ENCODE measurements at regions not wholly inside any gene's neighbourhood (a gene's known extent, or its start where the extent isn't known, plus 50 kb on each side); places are given as distances from the start of the nearest gene placed in this dataset.

GRCh38 chr7:41146429-41146828, 556.5 kb downstream of the INHBA start:
- no peaks in the 10 kb centered on the region for H3K9me3 ChIP-seq
- no peaks in the 10 kb centered on the region for H3K27me3 ChIP-seq
- no peak overlapping the region for H3K9ac ChIP-seq
- H4K20me1 ChIP-seq: no peaks in the 10 kb centered on the region
- no peak for TF ChIP-seq Cebpa-rat (IDR thresholded peaks at IDR 0.05)
- no peak overlapping the region for H3K4me2 ChIP-seq
- H3K4me3 ChIP-seq: no peak overlapping the region
- H3K27ac ChIP-seq: no peak overlapping the region
- H3K36me3 ChIP-seq: no peaks in the 10 kb centered on the region
- no peaks in the 10 kb centered on the region for H3K4me1 ChIP-seq

- Histone ChIP-seq H3K4me2 (no peak overlapping the region), H3K27ac (no peak overlapping the region), H3K36me3 (no peaks in the 10 kb centered on the region), H3K4me3 (no peak overlapping the region), H3K27me3 (no peaks in the 10 kb centered on the region), H4K20me1 (no peaks in the 10 kb centered on the region), H3K9me3 (no peaks in the 10 kb centered on the region), H3K9ac (no peak overlapping the region), H3K4me1 (no peaks in the 10 kb centered on the region)
- no peak for TF ChIP-seq Cebpa-rat (IDR thresholded peaks at IDR 0.05)
These were observed 557.2 kb downstream of the INHBA start for GRCh38 chr7:41145656-41146055.

DNA sequence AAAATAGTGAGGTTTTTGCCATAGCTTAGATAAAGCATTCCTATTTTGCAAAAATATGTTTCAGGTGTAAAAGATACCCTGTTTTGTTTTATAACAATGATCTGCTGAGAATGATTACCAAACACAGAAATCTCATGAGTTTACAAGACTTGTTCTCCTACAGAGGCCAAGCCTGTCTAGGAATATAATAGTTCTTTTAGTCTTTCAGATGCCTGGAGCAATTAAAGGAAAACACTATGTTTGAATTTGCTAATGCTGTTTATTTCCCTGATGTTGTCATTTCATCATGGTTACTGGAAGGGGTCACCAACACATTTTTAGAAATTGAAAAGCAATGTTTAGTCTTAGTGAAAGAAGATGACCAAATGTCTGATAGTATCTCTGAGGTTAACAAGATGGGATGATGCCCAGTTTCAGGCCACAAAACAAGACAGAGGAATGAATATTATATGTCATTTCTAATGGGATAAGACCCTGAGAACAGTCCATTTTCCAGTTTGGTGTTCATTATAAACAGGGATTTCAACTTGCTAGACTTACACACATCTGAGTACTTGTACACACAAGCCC, 559.9 kb downstream of the INHBA start:
- no peaks in the 10 kb centered on the region for H3K36me3 ChIP-seq
- H3K27me3 ChIP-seq: no peaks in the 10 kb centered on the region
- H3K4me3 ChIP-seq: no peak overlapping the region
- H4K20me1 ChIP-seq: no peaks in the 10 kb centered on the region
- H3K27ac ChIP-seq: no peak overlapping the region
- no peak for TF ChIP-seq Cebpa-rat (IDR thresholded peaks at IDR 0.05)
- no peak overlapping the region for H3K9ac ChIP-seq
- no peaks in the 10 kb centered on the region for H3K4me1 ChIP-seq
- H3K4me2 ChIP-seq: no peak overlapping the region
- no peaks in the 10 kb centered on the region for H3K9me3 ChIP-seq

DNA sequence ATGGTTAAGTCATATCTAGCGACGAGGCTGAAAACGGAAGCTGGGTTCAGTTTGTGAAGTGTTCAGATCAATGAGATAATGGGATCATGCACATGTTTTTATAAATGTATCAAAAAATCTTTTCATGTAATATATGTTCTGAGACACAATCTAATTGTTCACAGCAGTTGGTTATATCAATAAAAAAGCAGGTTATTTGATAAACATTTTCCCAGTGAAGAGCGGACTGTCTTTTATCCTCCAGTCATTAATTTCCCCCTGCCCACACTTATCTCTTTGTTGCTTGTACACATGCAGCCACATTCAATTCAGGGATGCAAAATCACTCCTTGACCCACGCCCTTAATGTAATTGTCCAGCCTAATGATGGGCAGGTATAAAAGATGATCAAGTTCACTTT, 563.1 kb downstream of the INHBA start:
- Histone ChIP-seq H4K20me1 (no peaks in the 10 kb centered on the region), H3K9ac (no peak overlapping the region), H3K27me3 (no peaks in the 10 kb centered on the region), H3K4me2 (no peak overlapping the region), H3K4me3 (no peak overlapping the region), H3K36me3 (no peaks in the 10 kb centered on the region), H3K27ac (no peak overlapping the region), H3K4me1 (no peaks in the 10 kb centered on the region), H3K9me3 (no peaks in the 10 kb centered on the region)
- TF ChIP-seq Cebpa-rat (IDR thresholded peaks at IDR 0.05): no peak

DNA sequence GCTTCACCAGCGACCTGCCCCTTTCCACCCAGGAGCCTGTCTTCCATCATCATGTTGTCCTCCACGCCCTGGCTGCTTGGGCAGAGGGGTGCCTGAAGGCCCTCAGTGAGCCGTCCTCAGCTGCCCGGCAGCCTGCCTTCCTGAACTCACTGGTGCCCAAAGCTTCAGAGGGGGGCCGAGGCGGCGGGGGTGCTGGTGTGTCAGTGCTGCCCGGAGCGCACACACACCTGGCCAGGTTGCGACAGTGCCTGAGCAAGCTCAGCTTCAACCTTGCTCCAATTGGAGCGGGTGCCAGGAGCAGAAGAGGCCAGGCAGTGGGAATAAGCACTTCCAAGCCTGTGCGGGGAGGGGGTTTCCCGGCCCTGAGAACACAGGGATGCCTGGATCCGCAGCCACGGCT, 566.3 kb downstream of the INHBA start:
- no peak for TF ChIP-seq Cebpa-rat (IDR thresholded peaks at IDR 0.05)
- no peaks in the 10 kb centered on the region for H3K36me3 ChIP-seq
- H3K4me1 ChIP-seq: no peaks in the 10 kb centered on the region
- no peak overlapping the region for H3K4me2 ChIP-seq
- H3K9me3 ChIP-seq: no peaks in the 10 kb centered on the region
- H3K9ac ChIP-seq: no peak overlapping the region
- H3K27ac ChIP-seq: no peak overlapping the region
- no peaks in the 10 kb centered on the region for H3K27me3 ChIP-seq
- H3K4me3 ChIP-seq: no peak overlapping the region
- no peaks in the 10 kb centered on the region for H4K20me1 ChIP-seq

DNA sequence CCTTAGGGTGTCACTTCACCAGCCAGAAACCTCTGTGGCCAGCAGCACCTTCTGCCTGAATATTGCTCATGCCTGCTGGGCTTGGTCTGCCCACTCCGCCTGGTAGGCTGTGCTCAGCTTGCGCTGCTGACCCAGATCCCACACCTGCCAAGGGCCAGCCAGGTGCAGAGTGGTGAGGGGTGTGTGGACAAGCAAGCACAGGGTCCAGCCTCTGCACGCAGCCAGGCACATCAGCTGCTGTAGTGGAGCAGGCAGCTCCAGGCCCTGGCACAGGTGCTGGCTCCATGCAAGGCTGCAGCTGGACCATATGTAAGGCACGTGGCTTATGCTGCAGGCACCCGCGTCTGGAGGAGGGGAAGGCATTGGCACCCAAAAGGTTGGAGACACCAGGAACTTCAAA, 567.4 kb downstream of the INHBA start:
- TF ChIP-seq Cebpa-rat (IDR thresholded peaks at IDR 0.05): no peak
- no peaks in the 10 kb centered on the region for H3K4me1 ChIP-seq
- H3K9ac ChIP-seq: no peak overlapping the region
- H3K9me3 ChIP-seq: no peaks in the 10 kb centered on the region
- no peaks in the 10 kb centered on the region for H3K27me3 ChIP-seq
- H3K4me2 ChIP-seq: no peak overlapping the region
- H3K36me3 ChIP-seq: no peaks in the 10 kb centered on the region
- no peak overlapping the region for H3K4me3 ChIP-seq
- no peaks in the 10 kb centered on the region for H4K20me1 ChIP-seq
- H3K27ac ChIP-seq: no peak overlapping the region

DNA sequence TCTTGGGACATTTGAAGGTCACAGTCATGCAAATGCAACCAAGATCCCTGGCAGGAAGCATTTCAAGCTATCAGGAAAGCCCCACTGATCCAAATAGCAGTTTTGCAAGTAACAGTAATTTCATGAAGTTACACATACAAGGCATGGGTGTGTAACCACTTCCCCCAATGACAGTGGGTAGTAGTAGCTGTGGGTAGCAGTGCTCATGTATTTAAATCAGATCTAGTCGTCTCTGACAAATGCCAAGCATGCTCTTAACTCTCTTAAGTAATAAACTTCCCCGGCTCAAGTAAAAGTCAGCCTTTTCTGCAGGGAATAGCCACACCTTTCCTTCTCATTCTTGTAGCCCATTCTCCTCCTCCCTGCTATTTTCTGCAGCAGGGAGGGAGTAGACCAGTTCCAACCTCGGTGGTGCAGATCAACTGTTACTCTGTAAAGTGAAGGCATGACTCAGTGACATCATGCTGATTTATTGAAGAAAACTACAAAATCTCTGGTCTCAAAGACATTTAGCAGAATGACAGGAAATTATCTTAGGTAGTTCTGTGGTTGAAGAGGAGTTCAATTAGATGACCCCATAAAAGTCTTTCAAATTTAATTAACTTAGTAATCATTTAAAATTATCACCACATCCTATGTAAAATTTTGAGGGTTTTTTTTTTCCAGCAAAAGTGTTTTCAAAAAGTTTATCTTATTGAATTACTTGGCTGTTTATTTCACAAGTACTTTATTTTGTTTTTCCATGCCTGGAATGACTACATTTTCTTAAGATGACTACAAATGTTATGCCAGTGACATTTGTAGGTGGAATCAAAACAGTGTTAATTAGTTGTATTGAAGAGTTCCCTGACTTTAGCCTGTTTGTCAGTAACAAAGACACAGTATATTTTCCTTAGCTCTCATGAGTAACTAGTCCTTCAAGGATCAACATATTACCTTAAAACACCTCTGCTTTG, 568.3 kb downstream of the INHBA start:
- no peak for TF ChIP-seq Cebpa-rat (IDR thresholded peaks at IDR 0.05)
- H3K4me2 ChIP-seq: no peak overlapping the region
- no peaks in the 10 kb centered on the region for H3K27me3 ChIP-seq

DNA sequence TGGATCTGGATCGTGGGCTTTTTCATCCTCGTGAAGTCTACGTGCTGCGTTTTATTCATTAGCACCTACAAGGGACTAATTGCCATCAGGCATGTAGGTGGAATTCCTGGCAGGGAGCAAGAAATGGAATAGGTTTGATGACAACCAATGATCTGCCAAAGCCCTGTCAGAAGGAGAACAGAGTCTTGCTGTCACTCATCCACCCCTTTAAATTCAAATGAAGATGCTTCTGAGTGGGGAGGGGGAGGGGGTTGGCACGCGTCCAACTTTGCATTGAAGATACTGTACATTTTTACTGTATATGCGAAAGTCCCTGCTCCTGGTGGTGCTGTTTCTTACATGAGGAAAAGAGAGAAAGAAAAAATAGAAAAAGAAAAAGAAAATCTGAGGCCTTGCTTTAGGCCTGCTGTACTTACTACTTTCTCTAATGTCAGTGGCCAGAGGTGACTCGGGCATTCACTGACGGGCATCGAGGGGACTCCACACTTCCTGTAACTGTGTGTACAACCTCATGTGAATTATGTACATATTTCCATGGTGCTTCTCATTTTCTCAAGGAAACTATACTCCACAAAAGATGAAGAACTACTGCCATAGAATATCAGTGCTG, 569.1 kb downstream of the INHBA start:
- Histone ChIP-seq H3K9ac (no peak overlapping the region), H3K4me1 (no peaks in the 10 kb centered on the region), H3K9me3 (no peaks in the 10 kb centered on the region), H4K20me1 (no peaks in the 10 kb centered on the region), H3K27me3 (no peaks in the 10 kb centered on the region), H3K36me3 (no peaks in the 10 kb centered on the region), H3K27ac (no peak overlapping the region), H3K4me2 (no peak overlapping the region), H3K4me3 (no peak overlapping the region)
- no peak for TF ChIP-seq Cebpa-rat (IDR thresholded peaks at IDR 0.05)

More for the DNA sequence above, 568.3 kb downstream of the INHBA start:
- no peaks in the 10 kb centered on the region for H3K9me3 ChIP-seq
- H3K9ac ChIP-seq: no peak overlapping the region
- no peak overlapping the region for H3K4me3 ChIP-seq
- H3K36me3 ChIP-seq: no peaks in the 10 kb centered on the region
- no peaks in the 10 kb centered on the region for H3K4me1 ChIP-seq
- no peak overlapping the region for H3K27ac ChIP-seq
- H4K20me1 ChIP-seq: no peaks in the 10 kb centered on the region

- Histone ChIP-seq H3K4me1 (no peaks in the 10 kb centered on the region), H3K9ac (no peak overlapping the region), H3K36me3 (no peaks in the 10 kb centered on the region), H3K4me3 (no peak overlapping the region), H3K27ac (no peak overlapping the region), H3K4me2 (no peak overlapping the region), H4K20me1 (no peaks in the 10 kb centered on the region), H3K27me3 (no peaks in the 10 kb centered on the region), H3K9me3 (no peaks in the 10 kb centered on the region)
- no peak for TF ChIP-seq Cebpa-rat (IDR thresholded peaks at IDR 0.05)
These were observed 570.9 kb downstream of the INHBA start for GRCh38 chr7:41131956-41132355.
